ENCODE measurements at regions not wholly inside any gene's neighbourhood (a gene's known extent, or its start where the extent isn't known, plus 50 kb on each side); places are given as distances from the start of the nearest gene placed in this dataset.

DNA sequence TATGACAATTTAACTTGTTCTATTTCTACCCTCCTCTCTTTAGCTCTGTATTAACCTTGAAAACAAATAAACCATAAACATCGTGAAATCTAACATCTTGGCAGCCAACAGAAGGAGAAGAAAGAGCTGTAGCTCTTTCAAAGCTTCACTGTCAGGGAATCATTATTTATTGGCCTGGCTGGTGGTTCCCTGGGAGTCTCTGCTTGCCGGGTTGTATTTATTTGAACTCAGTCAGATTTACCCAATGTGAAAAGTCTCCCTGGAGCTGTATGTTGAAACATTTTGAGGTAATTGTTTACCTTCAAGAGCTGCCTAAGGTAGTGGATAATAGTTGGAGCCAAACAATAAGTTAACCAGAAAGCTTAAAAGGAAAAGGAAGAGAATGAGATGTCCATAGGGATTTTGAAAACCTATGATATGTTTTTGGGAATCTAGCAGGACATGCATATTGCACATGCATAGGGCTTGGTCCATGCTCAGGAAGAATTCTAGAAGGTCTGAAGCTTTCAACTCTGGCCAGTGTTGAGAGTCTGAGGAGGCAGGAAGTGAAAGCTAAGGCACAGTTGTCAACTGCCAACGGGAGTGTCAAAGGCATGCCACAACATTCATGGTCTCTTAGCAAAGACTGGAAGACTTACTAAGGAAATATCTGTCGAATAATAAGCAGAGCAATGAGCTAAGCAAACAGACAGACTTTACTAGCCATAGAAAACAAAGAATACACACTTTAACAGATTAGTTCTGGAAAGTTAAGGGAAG is 621.6 kb downstream of the PCDH7 start:
- H3K4me3 Mint-ChIP-seq = no peak overlapping the region
- no peak overlapping the region for H3K27ac ChIP-seq (ENCODE audit: insufficient read length, low read depth, low read length)
- H2BK20ac ChIP-seq (ENCODE audit: low read depth, low read length, poor library complexity, severe bottlenecking) = no peak overlapping the region
- H3K4me2 ChIP-seq (ENCODE audit: insufficient read depth, insufficient read length, low read length) = no peak overlapping the region
- H2BK15ac ChIP-seq (ENCODE audit: low read depth, low read length) = no peak overlapping the region
- no peaks in the 10 kb centered on the region for H4K20me1 ChIP-seq (ENCODE audit: control insufficient read depth, insufficient read depth, insufficient read length)
- no peak overlapping the region for H3K4ac ChIP-seq (ENCODE audit: low read depth, low read length)
- peaks cover 11 to 15% of the 10 kb centered on the region in 2 experiments for H3K9me3 Mint-ChIP-seq
- no peak overlapping the region for H3K18ac ChIP-seq (ENCODE audit: insufficient read length, low read depth, low read length)
- H3K4me1 Mint-ChIP-seq = peaks cover 0 to 4% of the 10 kb centered on the region in 2 experiments; a peak in 1 of 4 replicates
- H4K8ac ChIP-seq (replicated peaks; ENCODE audit: insufficient read length, low read depth, low read length) = no peak overlapping the region
- H3K27me3 Mint-ChIP-seq (ENCODE audit: low read depth) = no peaks in the 10 kb centered on the region
- H3K4me1 ChIP-seq (ENCODE audit: insufficient read depth, low read length) = no peaks in the 10 kb centered on the region
- WGBS (ENCODE audit: extremely low coverage, insufficient read length, low lambda C conversion rate) = no CpG with 5 or more reads among the region's 4 CpGs
- H3K23me2 ChIP-seq (ENCODE audit: insufficient read length, low read depth, low read length, poor library complexity, severe bottlenecking) = no peaks in the 10 kb centered on the region
- no peak for DNase-seq
- H2AK5ac ChIP-seq (ENCODE audit: insufficient read length, low read length) = no peak overlapping the region
- no peak overlapping the region for H2BK5ac ChIP-seq (ENCODE audit: insufficient read length, low read length)
- no peak overlapping the region for H3K27ac Mint-ChIP-seq
- no peak for TF ChIP-seq CTCF (conservative IDR thresholded peaks at IDR 0.05)
- H3K14ac ChIP-seq (ENCODE audit: insufficient read depth, low read length) = no peak overlapping the region
- no peaks in the 10 kb centered on the region for H3K79me1 ChIP-seq (ENCODE audit: insufficient read depth, low read depth, low read length, poor library complexity, severe bottlenecking)
- H3K9ac ChIP-seq (ENCODE audit: extremely low read depth, insufficient read length, low read length) = no peak overlapping the region
- H3K36me3 Mint-ChIP-seq (ENCODE audit: insufficient read depth in 1 of 3, low read depth in 3 of 3) = peaks cover 0 to 14% (median 0%) of the 10 kb centered on the region in 3 experiments; a peak in 3 of 7 replicates
- H4K5ac ChIP-seq (ENCODE audit: insufficient read length, low read depth, low read length) = no peak overlapping the region
- no peaks in the 10 kb centered on the region for H3K27me3 ChIP-seq (ENCODE audit: insufficient read depth, low read length)
- H2BK12ac ChIP-seq (ENCODE audit: insufficient read length, low read depth, low read length) = no peak overlapping the region
- no peak overlapping the region for H3T11ph ChIP-seq (ENCODE audit: low read length)
- H2AFZ ChIP-seq (ENCODE audit: low read length) = no peak overlapping the region
- H4K91ac ChIP-seq (ENCODE audit: insufficient read length, low read depth, low read length) = no peak overlapping the region
- no peaks in the 10 kb centered on the region for H3K9me3 ChIP-seq (ENCODE audit: control insufficient read depth, low read depth, low read length)
- H3K79me2 ChIP-seq (ENCODE audit: insufficient read depth, low read length) = no peaks in the 10 kb centered on the region
- no peak overlapping the region for H2BK120ac ChIP-seq (ENCODE audit: low read depth, low read length, poor library complexity, severe bottlenecking)
- no peak overlapping the region for H3K23ac ChIP-seq (ENCODE audit: insufficient read length, low read depth, low read length)
- no peak overlapping the region for H3K56ac ChIP-seq (ENCODE audit: insufficient read length, low read depth, low read length)

All from H9 (cell line).